DND-41 (cell line): ENCODE measurements at regions not wholly inside any gene's neighbourhood (a gene's known extent, or its start where the extent isn't known, plus 50 kb on each side); places are given as distances from the start of the nearest gene placed in this dataset.

Experiments used
- ATAC-seq: fragments of 200-7000 bp; cut with Tn5 transposase; 3 replicates; pipeline ENCODE4 v1.9.1; 2021; ENCODE audit warnings: low read depth; ENCODE audit not compliant: insufficient read depth
- DNase-seq: peaks from one replicate; pipeline ENCODE4 v3.0.0-alpha.2; 2020
- H2AFZ ChIP-seq: 2 replicates; pipeline ENCODE4 v1.6.0; 2012; ENCODE audit warnings: low read depth, low read length
- H3K27ac ChIP-seq: 2 replicates; pipeline ENCODE4 v1.5.1; 2012; ENCODE audit warnings: low read length, inconsistent platforms
- H3K27me3 ChIP-seq: fragments of 200-600 bp; sonication (generic); 2 replicates; pipeline ENCODE4 v1.6.0; 2012; ENCODE audit warnings: low read length, mild to moderate bottlenecking, inconsistent platforms; ENCODE audit not compliant: insufficient read depth, poor library complexity
- H3K36me3 ChIP-seq: 2 replicates; pipeline ENCODE4 v1.5.1; 2012; ENCODE audit warnings: low read length, inconsistent platforms; ENCODE audit not compliant: insufficient read depth
- H3K4me1 ChIP-seq: 2 replicates; pipeline ENCODE4 v1.5.1; 2012; ENCODE audit warnings: mild to moderate bottlenecking, low read length; ENCODE audit not compliant: insufficient read depth
- H3K4me2 ChIP-seq: 2 replicates; pipeline ENCODE4 v1.6.0; 2012; ENCODE audit warnings: mild to moderate bottlenecking, moderate library complexity, low read length, inconsistent platforms; ENCODE audit not compliant: insufficient read depth
- H3K4me3 ChIP-seq, 2 experiments: fragments of 200-600 bp in 1 of 2; shearing (Covaris generic) in 1 of 2; 2 replicates each; pipeline ENCODE4 v1.5.1; 2012 to 2016; ENCODE audit warnings: inconsistent platforms in 2 of 2, low read length in 2 of 2, mild to moderate bottlenecking in 2 of 2, low read depth in 1 of 2, moderate library complexity in 1 of 2
- H3K79me2 ChIP-seq: 2 replicates; pipeline ENCODE4 v1.6.0; 2012; ENCODE audit warnings: low read length, inconsistent platforms; ENCODE audit not compliant: insufficient read depth
- H3K9ac ChIP-seq: 2 replicates; pipeline ENCODE4 v1.6.0; 2012; ENCODE audit warnings: low read depth, mild to moderate bottlenecking, inconsistent platforms, low read length, moderate library complexity
- H3K9me3 ChIP-seq: 2 replicates; pipeline ENCODE4 v1.5.1; 2012; ENCODE audit warnings: low read length, moderate library complexity, mild to moderate bottlenecking, inconsistent platforms; ENCODE audit not compliant: insufficient read depth, severe bottlenecking
- H4K20me1 ChIP-seq: 2 replicates; pipeline ENCODE4 v1.6.0; 2012; ENCODE audit warnings: low read length; ENCODE audit not compliant: insufficient read depth
- CTCF ChIP-seq: IDR thresholded peaks from 2 replicates; pipeline ENCODE4 v1.5.1; 2012; ENCODE audit warnings: borderline replicate concordance, low read length, moderate library complexity, mild to moderate bottlenecking; ENCODE audit not compliant: poor library complexity, severe bottlenecking; ENCODE audit errors: extremely low read depth
- EZH2 ChIP-seq: IDR thresholded peaks from 3 replicates; pipeline ENCODE4 v1.6.1; 2012; ENCODE audit warnings: borderline replicate concordance, low read depth, mild to moderate bottlenecking, moderate library complexity, low read length, inconsistent platforms; ENCODE audit not compliant: severe bottlenecking

- no peak overlapping the region for H2AFZ ChIP-seq
- H3K27ac ChIP-seq = no peak overlapping the region
- H3K27me3 ChIP-seq = no peaks in the 10 kb centered on the region
- H3K36me3 ChIP-seq = no peaks in the 10 kb centered on the region
- no peak overlapping the region for H3K4me2 ChIP-seq
- ATAC-seq (no peak), DNase-seq (no peak)
- TF ChIP-seq EZH2 = no peak
- no peak for TF ChIP-seq CTCF
- no peak overlapping the region for H3K4me3 ChIP-seq
- no peaks in the 10 kb centered on the region for H4K20me1 ChIP-seq
- H3K4me1 ChIP-seq = no peaks in the 10 kb centered on the region
- no peak overlapping the region for H3K9ac ChIP-seq
- peaks cover 5% of the 10 kb centered on the region for H3K9me3 ChIP-seq
- H3K79me2 ChIP-seq = no peaks in the 10 kb centered on the region
These were observed 50.6 kb upstream of the FTH1 start for GRCh38 chr11:62017878-62018655.
